GM19395 (cell line): ENCODE measurements at regions not wholly inside any gene's neighbourhood (a gene's known extent, or its start where the extent isn't known, plus 50 kb on each side); places are given as distances from the start of the nearest gene placed in this dataset.

ENCODE experiments used
- ATAC-seq: cut with Tn5 transposase; IDR thresholded peaks from one replicate; pipeline ENCODE4 v1.9.1; 2021; ENCODE audit warnings: mild to moderate bottlenecking, moderate library complexity; ENCODE audit not compliant: unreplicated experiment

DNA sequence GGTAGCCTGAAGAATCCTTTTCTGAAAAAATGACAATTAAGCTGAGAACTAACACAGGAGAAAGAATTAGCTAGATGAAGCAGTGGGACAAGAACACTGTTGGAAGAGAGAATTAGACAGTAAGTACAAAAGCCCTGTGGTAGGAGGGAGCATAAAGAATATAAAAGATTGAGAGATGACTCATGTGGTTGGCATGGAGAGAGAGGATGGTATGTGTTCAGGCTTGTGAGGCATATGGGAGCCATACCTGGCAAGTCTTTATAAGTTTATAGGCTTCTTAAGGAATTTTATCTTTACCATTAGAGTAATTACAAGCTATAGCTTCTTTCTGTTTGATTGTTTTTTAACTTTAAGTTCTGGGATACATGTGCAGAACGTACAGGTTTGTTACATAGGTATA lies 325.0 kb downstream of the ARL6IP6 start:
- ATAC-seq, result no peak

DNA sequence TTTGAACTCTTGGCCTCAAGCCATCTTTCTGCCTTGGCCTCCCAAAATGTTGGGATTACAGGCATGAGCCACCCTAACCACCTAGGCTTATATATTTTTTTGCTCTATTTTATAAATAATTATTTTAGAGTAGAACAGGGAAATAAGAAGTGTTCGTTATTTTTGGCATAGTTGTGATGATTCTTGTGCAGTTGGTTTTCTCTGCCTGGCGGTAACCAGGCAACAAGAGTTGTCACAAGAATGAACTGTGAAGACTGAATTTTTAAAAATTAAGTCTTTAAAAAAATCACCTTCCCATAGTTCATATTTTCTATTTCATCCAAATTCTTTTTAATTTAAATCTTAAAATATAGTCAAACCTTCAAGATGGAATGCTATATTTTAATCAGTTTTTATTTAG lies 310.2 kb downstream of the ARL6IP6 start:
- no peak for ATAC-seq

DNA sequence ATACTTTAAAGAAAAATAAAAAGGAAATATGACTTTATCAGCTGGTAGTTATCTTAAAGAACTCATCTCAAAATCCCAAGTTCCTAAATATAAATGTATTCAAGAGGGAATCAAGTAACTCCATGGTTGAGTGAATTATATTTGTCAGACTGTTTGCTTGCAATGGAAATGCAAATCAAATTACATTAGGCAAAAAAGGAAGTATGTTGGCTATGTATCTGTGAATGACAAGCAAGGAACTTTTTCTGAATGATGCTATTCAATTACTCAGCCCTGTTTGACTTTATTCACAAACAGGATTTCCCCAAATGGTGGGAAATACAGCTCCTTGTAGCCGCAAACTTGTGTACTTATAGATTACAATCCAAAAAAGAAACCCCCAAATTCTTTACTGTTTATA lies 309.1 kb downstream of the ARL6IP6 start:
- no peak for ATAC-seq

DNA sequence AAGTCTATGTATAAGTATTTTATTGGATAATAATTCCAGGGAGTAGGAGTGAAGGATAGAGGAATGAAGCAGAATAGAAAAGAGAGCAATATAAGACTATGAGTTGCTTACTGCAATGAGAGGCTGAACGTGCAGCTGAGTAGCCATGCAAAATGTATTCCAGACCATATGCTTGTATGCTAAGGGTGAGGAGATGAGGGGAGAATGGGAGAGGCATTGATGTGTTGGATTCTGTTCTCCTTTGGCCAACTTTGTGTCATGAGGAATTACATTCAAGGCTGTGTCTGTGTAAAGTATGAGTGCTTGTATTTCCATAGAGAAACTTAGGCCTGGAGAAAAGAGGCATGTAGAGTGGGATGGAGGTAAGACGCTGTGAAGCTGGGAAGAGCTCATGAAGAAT lies 301.8 kb downstream of the ARL6IP6 start:
- ATAC-seq, result no peak

DNA sequence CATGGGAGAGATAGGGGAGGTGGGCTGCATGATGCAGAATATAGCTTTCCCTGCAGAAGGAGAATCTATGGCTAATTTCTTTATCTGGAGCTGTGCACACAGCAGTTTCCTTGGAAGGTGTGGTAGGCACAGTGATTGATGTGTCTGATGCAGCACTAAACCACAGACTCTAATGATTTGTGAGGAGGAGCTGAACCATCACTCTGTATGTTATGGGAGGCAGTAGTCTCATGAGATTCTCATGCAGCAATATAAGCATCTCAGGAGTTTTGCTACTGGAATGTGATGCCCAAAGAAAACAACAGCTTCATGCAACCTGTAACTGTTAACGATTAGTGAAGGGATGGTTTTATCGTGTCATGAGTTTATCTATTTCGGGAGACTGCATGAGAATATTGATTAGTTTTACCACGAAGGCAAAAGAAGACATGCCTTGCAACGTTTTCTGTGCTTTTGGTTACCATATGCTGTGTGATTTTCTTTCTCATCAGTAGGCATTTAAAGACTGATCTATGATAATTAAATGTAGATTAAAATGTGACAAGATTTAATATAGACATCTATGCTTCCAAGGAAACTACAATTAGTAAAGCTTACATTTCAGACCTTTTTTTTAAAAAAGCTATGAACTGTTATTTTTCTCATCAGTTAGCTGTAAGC lies 286.8 kb downstream of the ARL6IP6 start:
- no peak for ATAC-seq

DNA sequence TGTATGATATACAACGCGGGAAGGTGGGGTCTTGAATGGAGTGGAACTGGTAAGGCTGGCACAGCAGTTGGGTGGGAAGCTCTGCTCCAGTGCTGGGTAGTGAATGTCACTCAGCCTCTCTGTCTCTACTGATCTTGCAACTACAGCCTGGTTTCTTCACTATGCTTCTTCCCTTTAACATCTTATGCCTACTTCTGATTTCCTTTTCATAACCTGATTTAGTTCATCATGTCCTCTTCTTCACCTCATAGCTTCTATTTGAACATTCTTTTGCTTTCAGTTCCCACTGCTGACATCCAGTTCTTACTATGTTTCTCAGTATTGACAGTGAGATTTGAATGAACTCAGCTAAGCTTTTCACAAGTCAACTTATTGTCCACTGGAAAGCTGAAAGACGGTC lies 286.2 kb downstream of the ARL6IP6 start:
- ATAC-seq, result no peak

DNA sequence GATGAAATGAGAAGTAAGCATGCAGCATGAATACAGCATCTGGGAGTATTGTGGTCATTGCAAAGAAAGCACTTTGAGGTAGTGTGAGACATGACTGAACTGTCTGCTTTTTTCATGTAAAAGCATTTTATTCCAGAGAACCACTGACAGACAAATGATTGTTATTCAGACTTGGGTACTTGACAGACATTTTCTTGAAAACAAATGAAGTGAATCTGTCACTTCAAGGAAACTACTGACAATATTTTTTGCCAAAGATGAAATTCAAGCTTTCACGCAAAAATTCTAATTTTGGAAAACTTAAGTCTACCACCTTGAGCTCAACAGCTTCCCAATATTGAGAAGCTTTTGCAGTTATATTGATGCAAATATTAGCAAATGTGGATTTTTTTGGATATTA lies 255.7 kb downstream of the ARL6IP6 start:
- no peak for ATAC-seq

DNA sequence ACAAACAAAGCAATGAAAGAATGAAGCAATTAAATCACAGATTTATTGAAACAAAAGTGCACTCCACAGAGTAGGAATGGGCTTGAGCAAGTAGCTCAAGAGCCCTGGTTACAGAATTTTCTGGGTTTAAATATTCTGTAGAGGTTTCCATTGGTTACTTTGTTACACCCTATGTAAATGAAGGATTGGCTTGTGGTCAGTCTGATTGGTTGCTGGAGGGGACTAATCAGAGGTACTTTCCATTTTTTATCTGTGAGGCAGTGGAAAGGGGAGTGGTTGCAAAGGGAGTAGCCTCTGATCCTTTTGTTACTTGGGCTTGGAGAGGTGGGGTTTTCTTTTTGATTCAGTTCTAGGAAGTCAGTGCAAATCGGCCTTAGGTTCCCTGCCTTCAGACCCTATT lies 253.3 kb downstream of the ARL6IP6 start:
- no peak for ATAC-seq

DNA sequence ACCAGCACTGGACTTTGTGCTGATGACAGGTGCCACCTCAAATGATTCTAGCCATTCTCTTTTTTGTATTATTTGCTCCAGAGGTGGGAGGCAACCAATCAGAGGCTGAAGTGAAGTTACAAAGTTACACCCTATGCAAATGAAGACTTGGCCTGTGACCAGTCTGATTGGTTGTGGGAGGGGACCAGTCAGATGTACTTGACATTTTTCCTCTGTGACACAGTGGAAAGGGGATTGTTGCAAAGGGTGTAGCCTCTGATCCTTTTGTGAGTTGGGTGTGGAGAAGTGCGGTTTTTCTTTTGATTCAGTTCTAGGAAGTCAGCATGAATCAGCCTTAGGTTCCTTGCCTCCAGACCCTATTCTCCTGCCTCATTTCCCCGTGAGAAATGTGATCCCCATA lies 244.0 kb downstream of the ARL6IP6 start:
- ATAC-seq, result no peak

DNA sequence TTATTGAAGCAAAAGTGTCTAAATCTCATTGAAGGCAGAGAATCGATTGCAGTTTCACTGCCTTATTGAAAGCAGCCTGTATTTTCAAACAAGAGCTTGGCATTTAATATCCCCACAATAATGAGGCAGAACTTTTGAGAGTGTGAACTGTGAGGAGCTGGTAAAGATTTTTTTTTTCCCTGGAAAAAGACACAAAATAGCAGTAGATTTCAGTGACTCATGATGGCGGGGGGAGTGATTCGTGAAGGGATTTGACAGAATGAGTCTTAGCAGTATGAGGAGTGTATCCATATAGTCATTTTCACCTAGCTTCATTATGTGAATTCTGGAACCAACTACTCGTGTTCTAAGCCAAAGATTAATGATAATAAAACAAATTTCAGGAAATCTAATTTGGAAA lies 242.9 kb downstream of the ARL6IP6 start:
- no peak for ATAC-seq

DNA sequence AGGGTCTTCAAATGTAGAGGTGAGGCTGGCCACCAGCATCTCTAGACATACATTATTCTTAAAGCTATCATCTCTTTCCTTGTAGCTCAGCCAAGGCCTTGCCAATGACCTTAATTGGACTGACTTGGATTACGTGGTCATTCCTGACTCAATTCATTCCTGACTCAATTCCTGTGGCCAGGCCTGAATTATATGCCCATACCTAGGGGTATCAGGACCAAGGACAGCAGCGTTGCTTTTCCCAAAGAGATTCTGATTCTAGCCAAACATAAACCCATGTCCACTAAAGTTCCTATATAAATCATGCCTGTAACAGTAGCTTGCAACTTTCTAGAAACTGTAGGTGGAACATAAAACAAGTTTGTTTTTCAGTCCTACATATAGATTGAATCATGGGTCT lies 231.7 kb downstream of the ARL6IP6 start:
- ATAC-seq, result no peak

DNA sequence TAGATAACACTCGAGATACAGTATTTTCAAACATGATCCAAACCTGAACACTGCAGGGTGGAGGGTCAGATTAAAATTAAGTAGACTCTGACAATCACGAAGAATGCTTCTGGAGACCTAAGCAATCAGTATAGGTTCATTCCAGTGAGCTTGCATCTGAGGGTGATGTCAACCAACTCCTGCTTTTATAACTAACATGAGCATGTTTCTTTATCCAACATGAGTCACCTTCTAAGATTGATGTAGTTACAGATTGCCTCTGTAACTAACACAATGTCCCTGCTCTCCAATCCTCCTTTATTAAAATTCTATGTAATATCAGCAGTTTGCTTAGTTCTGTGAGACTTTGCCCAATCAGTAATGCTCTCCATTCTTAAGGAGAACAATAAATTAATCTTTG lies 225.7 kb downstream of the ARL6IP6 start:
- no peak for ATAC-seq

DNA sequence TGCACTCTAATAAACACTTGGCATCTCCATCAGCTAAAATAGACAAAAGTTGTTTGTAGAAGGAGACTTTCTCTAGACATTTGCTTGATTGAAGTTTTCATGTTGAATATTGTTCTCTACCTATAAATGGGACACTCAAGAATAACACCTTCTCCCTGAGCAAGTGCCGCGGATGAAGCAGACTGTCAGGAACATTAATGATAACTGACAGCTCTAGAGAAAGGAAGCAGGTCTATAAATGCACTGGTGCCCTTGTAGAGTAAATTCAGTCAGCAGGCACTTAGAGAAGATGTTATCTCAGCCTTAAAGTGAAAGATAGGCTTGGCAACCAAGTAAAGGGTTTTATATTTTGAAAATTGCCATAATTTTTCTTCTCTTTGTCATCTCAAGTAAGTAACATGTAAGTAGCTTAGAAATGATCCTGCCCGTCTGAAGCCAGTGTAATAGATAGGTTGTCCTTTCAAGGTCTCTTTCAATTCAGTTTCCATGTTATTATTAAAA lies 224.6 kb downstream of the ARL6IP6 start:
- no peak for ATAC-seq

DNA sequence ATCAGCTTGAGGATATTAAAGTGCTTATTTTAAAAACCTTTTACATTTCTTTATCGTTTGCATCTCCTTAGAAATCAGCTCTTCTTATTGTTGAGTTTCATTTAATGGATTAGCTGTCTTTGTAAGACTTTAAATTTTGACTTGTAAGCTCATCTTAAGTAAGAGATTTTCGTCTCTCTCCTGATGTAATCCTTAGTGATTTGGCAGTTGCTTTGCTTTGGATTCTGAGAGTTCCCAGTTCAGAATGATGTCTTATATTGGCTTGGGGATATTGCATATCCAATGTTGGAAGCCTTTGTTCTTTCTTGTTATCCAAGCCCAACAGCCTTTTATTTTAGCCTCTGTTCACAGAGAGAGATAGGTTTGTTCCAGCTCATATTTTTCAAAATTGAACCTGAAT lies 212.1 kb downstream of the ARL6IP6 start:
- ATAC-seq, result no peak

DNA sequence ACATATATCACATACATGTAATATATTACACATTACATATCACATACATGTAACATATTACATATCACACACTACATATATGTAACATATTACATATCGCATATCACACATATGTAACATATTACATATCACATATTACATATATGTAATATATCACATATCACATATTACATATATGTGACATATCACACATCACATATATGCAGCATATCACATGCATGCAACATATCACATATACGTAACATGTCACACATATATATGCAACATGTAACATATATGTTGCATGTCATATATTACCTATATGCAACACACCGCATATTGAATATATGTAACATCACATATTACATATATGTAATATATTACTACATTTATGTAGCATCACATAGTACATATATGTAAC lies 211.2 kb downstream of the ARL6IP6 start:
- ATAC-seq, result no peak

DNA sequence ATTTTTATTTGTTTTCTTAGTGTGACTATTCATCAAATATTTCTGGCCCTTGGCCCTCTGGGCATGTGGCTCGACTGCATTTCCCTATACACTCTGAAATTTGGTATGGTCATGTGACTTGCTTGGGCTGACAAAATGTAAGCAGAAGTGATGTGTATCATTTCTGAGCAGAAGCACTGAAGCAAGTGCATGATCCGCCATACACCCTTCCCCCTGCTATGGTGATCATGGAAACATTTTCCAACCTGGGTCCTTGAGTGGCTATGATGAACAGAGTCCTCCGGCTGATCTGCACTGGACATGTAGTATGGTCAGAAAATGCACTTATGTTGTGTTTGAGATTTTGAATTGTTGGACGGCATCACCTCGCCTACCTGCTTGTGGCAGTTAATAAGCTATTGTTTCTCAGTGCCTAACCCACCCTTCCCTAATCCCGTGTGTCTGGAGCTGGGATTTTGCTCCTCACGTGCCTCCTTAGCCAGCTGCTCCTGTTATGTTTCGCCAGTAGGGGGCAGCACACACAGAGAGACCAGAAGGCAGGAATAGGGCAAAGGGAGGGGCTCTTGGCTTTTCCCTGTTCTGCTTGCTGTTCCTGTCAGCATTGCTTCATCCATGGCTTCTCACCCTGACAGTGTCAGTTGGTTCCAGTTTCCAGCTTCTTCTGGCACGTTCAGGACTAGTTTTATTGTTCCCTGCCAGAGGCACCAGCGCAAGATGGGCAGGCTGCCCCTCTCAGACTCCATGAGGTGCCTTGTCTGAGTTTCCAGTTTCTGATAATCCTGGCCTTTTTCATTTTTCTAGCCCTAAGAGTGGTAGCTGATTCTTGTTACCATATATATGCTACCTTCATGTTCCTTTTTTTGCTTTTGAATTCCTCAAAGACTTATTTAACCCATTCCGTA lies 207.4 kb downstream of the ARL6IP6 start:
- ATAC-seq, result peak; percentile 94

DNA sequence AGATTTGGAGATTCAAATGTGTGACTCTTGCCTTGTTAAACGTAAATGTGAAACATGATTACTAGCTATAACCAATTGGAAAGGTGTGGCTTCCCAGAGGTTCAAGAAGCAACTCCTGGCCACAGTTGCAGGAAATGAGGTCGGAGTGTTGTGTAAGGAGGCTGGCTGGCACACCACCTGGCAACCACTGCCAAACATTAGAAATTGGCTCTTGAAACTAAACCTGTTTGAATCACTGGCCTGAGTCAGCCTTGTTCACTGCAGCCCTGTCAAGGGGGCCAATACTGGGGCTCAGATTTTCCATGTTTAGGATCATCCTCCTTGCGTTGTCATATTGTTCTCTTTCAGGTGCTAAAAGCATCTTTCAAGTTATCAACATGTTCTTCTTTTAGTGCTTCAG lies 206.3 kb downstream of the ARL6IP6 start:
- no peak for ATAC-seq

DNA sequence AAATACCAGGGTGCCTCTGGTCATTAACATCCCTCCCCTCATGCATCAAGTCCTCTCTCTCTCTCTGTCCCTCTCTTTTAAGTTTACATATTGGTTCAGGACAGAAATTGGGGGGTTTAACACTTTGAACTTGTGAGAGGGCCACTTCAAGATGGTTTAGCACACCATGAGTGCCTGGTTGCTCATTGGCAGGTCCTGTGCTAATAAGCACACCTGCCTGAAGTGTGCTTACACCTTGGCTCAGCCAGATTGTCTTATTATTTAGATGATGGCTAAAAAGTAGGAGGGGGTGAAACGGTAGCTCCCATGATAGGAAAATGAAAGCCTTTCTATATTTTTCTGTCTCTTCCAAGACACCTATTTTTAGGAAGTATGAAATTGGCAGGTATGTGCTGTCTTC lies 205.8 kb downstream of the ARL6IP6 start:
- ATAC-seq, result no peak

DNA sequence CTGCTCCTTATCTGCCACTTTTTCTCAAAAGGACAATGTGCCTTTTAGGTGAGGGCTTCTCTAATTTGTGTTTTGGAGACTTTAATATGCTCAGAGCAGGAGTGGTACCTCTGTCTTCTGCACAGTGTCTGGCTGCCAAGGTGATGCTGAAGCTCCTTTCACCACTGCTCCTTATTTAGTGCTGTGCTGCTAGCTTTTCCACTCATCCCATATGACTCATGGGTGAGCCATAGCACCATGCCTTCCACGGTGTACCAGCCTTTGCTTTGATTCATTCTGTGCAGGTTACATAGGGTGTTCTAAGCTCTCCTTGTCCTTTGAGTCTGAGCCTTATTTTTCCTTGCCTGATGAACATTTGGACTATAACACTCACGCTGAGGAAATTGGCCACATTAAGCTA lies 202.4 kb downstream of the ARL6IP6 start:
- ATAC-seq, result no peak

DNA sequence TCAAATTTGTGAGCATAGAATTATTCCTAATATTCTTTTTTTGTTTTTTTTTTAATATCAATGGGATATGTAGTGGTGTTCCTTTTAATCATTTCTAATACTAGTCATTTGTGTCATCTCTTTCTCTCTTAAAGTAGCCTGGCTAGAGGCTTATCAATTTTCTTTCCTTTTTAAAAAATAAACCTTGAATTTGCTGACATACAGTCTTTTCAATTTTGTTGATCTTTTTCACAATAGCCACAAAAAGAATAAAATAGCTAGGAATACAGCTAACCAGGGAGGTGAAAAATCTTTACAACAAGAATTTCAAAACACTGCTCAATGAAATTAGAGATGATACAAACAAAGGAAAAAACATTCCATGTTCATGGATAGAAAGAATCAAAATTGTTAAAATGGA lies 192.6 kb downstream of the ARL6IP6 start:
- ATAC-seq, result no peak

DNA sequence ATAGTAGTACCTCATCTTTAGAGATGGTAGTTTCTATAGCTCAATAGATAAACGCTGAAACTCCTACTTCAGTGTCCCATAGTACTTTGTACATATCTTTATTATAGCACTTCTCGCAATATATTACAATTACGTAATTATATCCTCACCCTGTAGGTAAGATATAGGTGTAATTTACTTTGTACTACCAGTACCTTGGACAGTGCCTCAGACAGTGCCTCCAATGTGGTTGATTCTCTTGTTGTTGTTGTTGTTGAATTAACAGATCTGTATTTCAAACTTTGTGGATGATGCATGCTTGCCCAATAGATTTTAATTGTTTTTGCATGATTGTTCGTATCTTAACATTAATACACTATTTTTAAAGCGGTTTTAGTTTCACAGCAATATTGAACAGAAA lies 188.6 kb downstream of the ARL6IP6 start:
- ATAC-seq, result no peak

DNA sequence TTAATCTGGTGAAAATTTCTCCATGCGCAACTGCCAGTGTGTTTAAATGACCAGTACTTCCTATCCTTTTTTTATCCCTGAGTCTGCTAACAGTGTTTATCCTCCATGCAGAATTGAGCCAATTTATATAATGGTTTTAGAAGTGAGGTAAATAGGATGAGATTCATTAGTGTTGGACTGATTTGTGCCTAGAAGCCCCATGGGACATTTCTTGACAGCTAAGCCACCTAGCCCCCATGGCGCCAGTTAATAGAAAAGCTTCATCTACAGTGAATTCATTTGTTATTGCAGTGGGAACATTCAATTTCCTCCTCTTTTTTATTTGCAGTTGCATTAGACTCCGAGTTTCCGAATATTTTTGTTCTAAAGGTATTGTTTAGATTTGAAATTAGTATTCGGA lies 175.6 kb downstream of the ARL6IP6 start:
- ATAC-seq, result no peak
